Endothelial cell (in vitro differentiated cells): ENCODE measurements at regions not wholly inside any gene's neighbourhood (a gene's known extent, or its start where the extent isn't known, plus 50 kb on each side); places are given as distances from the start of the nearest gene placed in this dataset.

Experiments used
- DNase-seq: peaks from one replicate; pipeline ENCODE4 v3.0.0; 2021; ENCODE audit warnings: low spot score
- H3K27ac Mint-ChIP-seq: one replicate; pipeline ENCODE4 v1.8.0; 2021; ENCODE audit warnings: mixed read lengths, inconsistent platforms; ENCODE audit not compliant: unreplicated experiment
- H3K27me3 Mint-ChIP-seq: one replicate; pipeline ENCODE4 v1.8.0; 2021; ENCODE audit warnings: mild to moderate bottlenecking, moderate library complexity, mixed read lengths, inconsistent platforms; ENCODE audit not compliant: unreplicated experiment
- H3K36me3 Mint-ChIP-seq: one replicate; pipeline ENCODE4 v1.8.0; 2021; ENCODE audit warnings: mild to moderate bottlenecking, low read depth, mixed read lengths, inconsistent platforms; ENCODE audit not compliant: unreplicated experiment
- H3K4me1 Mint-ChIP-seq: one replicate; pipeline ENCODE4 v1.8.0; 2021; ENCODE audit warnings: mild to moderate bottlenecking, mixed read lengths, inconsistent platforms; ENCODE audit not compliant: unreplicated experiment
- H3K4me3 Mint-ChIP-seq: one replicate; pipeline ENCODE4 v1.8.0; 2021; ENCODE audit warnings: mild to moderate bottlenecking, mixed read lengths, inconsistent platforms; ENCODE audit not compliant: unreplicated experiment
- H3K9me3 Mint-ChIP-seq: one replicate; pipeline ENCODE4 v1.8.0; 2021; ENCODE audit warnings: mixed read lengths, inconsistent platforms; ENCODE audit not compliant: unreplicated experiment
- CTCF ChIP-seq: fragments of 200-600 bp; sonication (generic); IDR thresholded peaks from one replicate; pipeline ENCODE4 v1.5.0; 2021; ENCODE audit warnings: antibody characterized with exemption; ENCODE audit not compliant: unreplicated experiment

GRCh38 chr16:51540259-51540658 is 389.2 kb upstream of the SALL1 start:
- no peak for DNase-seq
- H3K27ac Mint-ChIP-seq: no peak overlapping the region
- no peak for TF ChIP-seq CTCF
- H3K9me3 Mint-ChIP-seq: no peaks in the 10 kb centered on the region
- no peaks in the 10 kb centered on the region for H3K36me3 Mint-ChIP-seq
- no peak overlapping the region for H3K4me3 Mint-ChIP-seq
- H3K4me1 Mint-ChIP-seq: peaks cover 44% of the 10 kb centered on the region
- peaks cover 4% of the 10 kb centered on the region for H3K27me3 Mint-ChIP-seq

- peaks cover 4% of the 10 kb centered on the region for H3K27me3 Mint-ChIP-seq
- no peak for TF ChIP-seq CTCF
- no peaks in the 10 kb centered on the region for H3K9me3 Mint-ChIP-seq
- peaks cover 37% of the 10 kb centered on the region for H3K4me1 Mint-ChIP-seq
- H3K27ac Mint-ChIP-seq: no peak overlapping the region
- H3K4me3 Mint-ChIP-seq: no peak overlapping the region
- H3K36me3 Mint-ChIP-seq: no peaks in the 10 kb centered on the region
- peak; percentile 13 for DNase-seq
Measured at GRCh38 chr16:51538707-51539498, 387.8 kb upstream of the SALL1 start.

GRCh38 chr16:51535591-51535990 is 384.5 kb upstream of the SALL1 start:
- no peaks in the 10 kb centered on the region for H3K9me3 Mint-ChIP-seq
- no peak overlapping the region for H3K27ac Mint-ChIP-seq
- no peak for DNase-seq
- H3K27me3 Mint-ChIP-seq: peaks cover 4% of the 10 kb centered on the region
- no peak overlapping the region for H3K4me3 Mint-ChIP-seq
- no peaks in the 10 kb centered on the region for H3K36me3 Mint-ChIP-seq
- H3K4me1 Mint-ChIP-seq: peaks cover 14% of the 10 kb centered on the region
- TF ChIP-seq CTCF: no peak

GRCh38 chr16:51532551-51532950 is 381.5 kb upstream of the SALL1 start:
- no peak for DNase-seq
- Mint-ChIP-seq H3K27me3 (peaks cover 2% of the 10 kb centered on the region), H3K4me1 (peaks cover 3% of the 10 kb centered on the region), H3K9me3 (no peaks in the 10 kb centered on the region), H3K36me3 (no peaks in the 10 kb centered on the region), H3K4me3 (no peak overlapping the region), H3K27ac (no peak overlapping the region)
- TF ChIP-seq CTCF: no peak

- TF ChIP-seq CTCF: no peak
- DNase-seq: no peak
- H3K27me3 Mint-ChIP-seq: no peaks in the 10 kb centered on the region
- peaks cover 8% of the 10 kb centered on the region for H3K4me1 Mint-ChIP-seq
- no peaks in the 10 kb centered on the region for H3K36me3 Mint-ChIP-seq
- no peaks in the 10 kb centered on the region for H3K9me3 Mint-ChIP-seq
- no peak overlapping the region for H3K4me3 Mint-ChIP-seq
- H3K27ac Mint-ChIP-seq: no peak overlapping the region
Measured at GRCh38 chr16:51531271-51531670, 380.2 kb upstream of the SALL1 start.
